ENCODE measurements at regions not wholly inside any gene's neighbourhood (a gene's known extent, or its start where the extent isn't known, plus 50 kb on each side); places are given as distances from the start of the nearest gene placed in this dataset.

GRCh38 chr12:69019910-69020309 lies 86.9 kb upstream of the CPM start:
- Histone ChIP-seq H3K79me2 (ENCODE audit: insufficient read depth, low read length) (no peaks in the 10 kb centered on the region), H3K4me3 (ENCODE audit: insufficient read depth, low read depth, low read length) (no peak overlapping the region), H3K4me1 (ENCODE audit: insufficient read depth, low read length) (peaks cover 10% of the 10 kb centered on the region), H3K9ac (ENCODE audit: low read length) (no peak overlapping the region), H3K36me3 (ENCODE audit: insufficient read depth, low read length) (no peaks in the 10 kb centered on the region), H3K4me2 (ENCODE audit: low read length) (no peak overlapping the region), H3K27ac (ENCODE audit: low read depth, low read length) (no peak overlapping the region), H3K27me3 (ENCODE audit: insufficient read depth, low read length) (no peaks in the 10 kb centered on the region), H2AFZ (ENCODE audit: low read depth, low read length) (no peak overlapping the region), H3K9me3 (ENCODE audit: insufficient read depth, low read depth, low read length) (no peaks in the 10 kb centered on the region), H4K20me1 (ENCODE audit: insufficient read depth, low read length) (no peaks in the 10 kb centered on the region)
- Mint-ChIP-seq H3K36me3 (ENCODE audit: low read depth, unreplicated experiment) (peaks cover 1% of the 10 kb centered on the region), H3K9me3 (ENCODE audit: unreplicated experiment) (no peaks in the 10 kb centered on the region), H3K27ac (ENCODE audit: unreplicated experiment) (no peak overlapping the region), H3K4me1 (ENCODE audit: low read depth, unreplicated experiment) (peaks cover 15% of the 10 kb centered on the region), H3K4me3 (ENCODE audit: unreplicated experiment) (no peak overlapping the region), H3K27me3 (ENCODE audit: low read depth, unreplicated experiment) (no peaks in the 10 kb centered on the region)
- TF ChIP-seq, protein P1, sequence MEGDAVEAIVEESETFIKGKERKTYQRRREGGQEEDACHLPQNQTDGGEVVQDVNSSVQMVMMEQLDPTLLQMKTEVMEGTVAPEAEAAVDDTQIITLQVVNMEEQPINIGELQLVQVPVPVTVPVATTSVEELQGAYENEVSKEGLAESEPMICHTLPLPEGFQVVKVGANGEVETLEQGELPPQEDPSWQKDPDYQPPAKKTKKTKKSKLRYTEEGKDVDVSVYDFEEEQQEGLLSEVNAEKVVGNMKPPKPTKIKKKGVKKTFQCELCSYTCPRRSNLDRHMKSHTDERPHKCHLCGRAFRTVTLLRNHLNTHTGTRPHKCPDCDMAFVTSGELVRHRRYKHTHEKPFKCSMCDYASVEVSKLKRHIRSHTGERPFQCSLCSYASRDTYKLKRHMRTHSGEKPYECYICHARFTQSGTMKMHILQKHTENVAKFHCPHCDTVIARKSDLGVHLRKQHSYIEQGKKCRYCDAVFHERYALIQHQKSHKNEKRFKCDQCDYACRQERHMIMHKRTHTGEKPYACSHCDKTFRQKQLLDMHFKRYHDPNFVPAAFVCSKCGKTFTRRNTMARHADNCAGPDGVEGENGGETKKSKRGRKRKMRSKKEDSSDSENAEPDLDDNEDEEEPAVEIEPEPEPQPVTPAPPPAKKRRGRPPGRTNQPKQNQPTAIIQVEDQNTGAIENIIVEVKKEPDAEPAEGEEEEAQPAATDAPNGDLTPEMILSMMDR (IDR thresholded peaks at IDR 0.05; ENCODE audit: insufficient read depth, low read depth, low read length), result no peak
- no peak for TF ChIP-seq EZH2 (IDR thresholded peaks at IDR 0.05; ENCODE audit: insufficient read depth, low read length)
- DNase-seq (ENCODE audit: low read depth) (no peak), FAIRE-seq (no peak)

- Histone ChIP-seq H3K27ac (ENCODE audit: low read depth, low read length) (no peak overlapping the region), H3K9me3 (ENCODE audit: insufficient read depth, low read depth, low read length) (no peaks in the 10 kb centered on the region), H3K9ac (ENCODE audit: low read length) (no peak overlapping the region), H3K36me3 (ENCODE audit: insufficient read depth, low read length) (no peaks in the 10 kb centered on the region), H2AFZ (ENCODE audit: low read depth, low read length) (no peak overlapping the region), H3K4me1 (ENCODE audit: insufficient read depth, low read length) (peaks cover 25% of the 10 kb centered on the region), H3K4me3 (ENCODE audit: insufficient read depth, low read depth, low read length) (no peak overlapping the region), H3K27me3 (ENCODE audit: insufficient read depth, low read length) (no peaks in the 10 kb centered on the region), H3K4me2 (ENCODE audit: low read length) (no peak overlapping the region), H4K20me1 (ENCODE audit: insufficient read depth, low read length) (no peaks in the 10 kb centered on the region), H3K79me2 (ENCODE audit: insufficient read depth, low read length) (no peaks in the 10 kb centered on the region)
- Mint-ChIP-seq H3K27me3 (ENCODE audit: low read depth, unreplicated experiment) (no peaks in the 10 kb centered on the region), H3K4me3 (ENCODE audit: unreplicated experiment) (no peak overlapping the region), H3K27ac (ENCODE audit: unreplicated experiment) (no peak overlapping the region), H3K9me3 (ENCODE audit: unreplicated experiment) (peaks cover 4% of the 10 kb centered on the region), H3K36me3 (ENCODE audit: low read depth, unreplicated experiment) (peaks cover 1% of the 10 kb centered on the region), H3K4me1 (ENCODE audit: low read depth, unreplicated experiment) (peaks cover 23% of the 10 kb centered on the region)
- TF ChIP-seq, protein P1 (IDR thresholded peaks at IDR 0.05; ENCODE audit: insufficient read depth, low read depth, low read length), result no peak
- no peak for TF ChIP-seq EZH2 (IDR thresholded peaks at IDR 0.05; ENCODE audit: insufficient read depth, low read length)
- DNase-seq (ENCODE audit: low read depth) (no peak), FAIRE-seq (no peak)
Measured at GRCh38 chr12:69022674-69023073, 89.7 kb upstream of the CPM start.

- Histone ChIP-seq H3K4me1 (ENCODE audit: insufficient read depth, low read length) (peaks cover 31% of the 10 kb centered on the region), H4K20me1 (ENCODE audit: insufficient read depth, low read length) (no peaks in the 10 kb centered on the region), H2AFZ (ENCODE audit: low read depth, low read length) (no peak overlapping the region), H3K4me3 (ENCODE audit: insufficient read depth, low read depth, low read length) (no peak overlapping the region), H3K79me2 (ENCODE audit: insufficient read depth, low read length) (no peaks in the 10 kb centered on the region), H3K27me3 (ENCODE audit: insufficient read depth, low read length) (no peaks in the 10 kb centered on the region), H3K4me2 (ENCODE audit: low read length) (no peak overlapping the region), H3K27ac (ENCODE audit: low read depth, low read length) (no peak overlapping the region), H3K36me3 (ENCODE audit: insufficient read depth, low read length) (no peaks in the 10 kb centered on the region), H3K9me3 (ENCODE audit: insufficient read depth, low read depth, low read length) (no peaks in the 10 kb centered on the region), H3K9ac (ENCODE audit: low read length) (no peak overlapping the region)
- peaks cover 27% of the 10 kb centered on the region for H3K4me1 Mint-ChIP-seq (ENCODE audit: low read depth, unreplicated experiment)
- DNase-seq (ENCODE audit: low read depth) (no peak), FAIRE-seq (no peak)
- H3K9me3 Mint-ChIP-seq (ENCODE audit: unreplicated experiment), result peaks cover 4% of the 10 kb centered on the region
- peaks cover 1% of the 10 kb centered on the region for H3K36me3 Mint-ChIP-seq (ENCODE audit: low read depth, unreplicated experiment)
- no peak overlapping the region for H3K4me3 Mint-ChIP-seq (ENCODE audit: unreplicated experiment)
- H3K27ac Mint-ChIP-seq (ENCODE audit: unreplicated experiment), result peak overlapping the region; percentile 4
- no peaks in the 10 kb centered on the region for H3K27me3 Mint-ChIP-seq (ENCODE audit: low read depth, unreplicated experiment)
- TF ChIP-seq, protein P1 (IDR thresholded peaks at IDR 0.05; ENCODE audit: insufficient read depth, low read depth, low read length), result no peak
- TF ChIP-seq EZH2 (IDR thresholded peaks at IDR 0.05; ENCODE audit: insufficient read depth, low read length), result no peak
Measured at GRCh38 chr12:69023840-69024239, 90.9 kb upstream of the CPM start.
